NCI-H226 (cell line): ENCODE measurements at regions not wholly inside any gene's neighbourhood (a gene's known extent, or its start where the extent isn't known, plus 50 kb on each side); places are given as distances from the start of the nearest gene placed in this dataset.

Source experiments
- DNase-seq: peaks from one replicate; pipeline ENCODE4 v3.0.0-alpha.2; 2015

DNA sequence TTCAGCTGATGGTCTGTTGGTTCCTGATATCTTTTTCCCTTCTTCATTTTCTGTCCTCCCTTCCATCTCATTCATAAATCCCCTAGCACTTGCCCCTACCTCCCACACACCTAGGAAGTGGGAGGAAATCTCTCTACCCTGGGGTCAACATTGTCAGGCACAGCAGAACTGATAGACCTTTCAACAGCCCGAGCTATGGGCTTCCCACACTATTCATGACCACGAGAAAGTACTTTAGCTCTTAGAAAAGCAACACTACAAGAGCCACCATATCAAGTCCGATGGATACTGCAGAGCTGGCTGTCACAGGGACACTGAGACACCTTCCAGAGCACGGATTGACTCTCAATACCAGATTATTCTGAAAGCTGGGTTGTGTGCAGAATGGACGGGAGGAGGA lies 180.6 kb upstream of the NEBL start:
- DNase-seq: no peak

DNA sequence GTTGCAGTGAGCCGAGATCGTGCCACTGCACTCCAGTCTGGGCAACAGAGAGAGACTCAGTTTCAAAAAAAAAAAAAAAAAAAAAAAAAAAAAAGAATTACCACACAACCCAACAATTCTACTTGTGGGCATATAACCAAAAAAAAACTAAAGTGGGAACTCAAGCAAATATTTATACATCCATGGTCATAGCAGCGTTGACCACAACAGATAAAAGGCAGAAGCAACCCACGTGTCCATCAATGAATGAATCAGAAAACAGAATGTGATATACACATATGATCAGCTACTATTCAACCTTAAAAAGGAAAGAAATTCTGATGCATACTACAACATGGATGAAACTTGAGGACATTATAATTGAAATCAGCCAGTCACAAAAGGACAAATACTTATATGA lies 179.3 kb upstream of the NEBL start:
- no peak for DNase-seq

DNA sequence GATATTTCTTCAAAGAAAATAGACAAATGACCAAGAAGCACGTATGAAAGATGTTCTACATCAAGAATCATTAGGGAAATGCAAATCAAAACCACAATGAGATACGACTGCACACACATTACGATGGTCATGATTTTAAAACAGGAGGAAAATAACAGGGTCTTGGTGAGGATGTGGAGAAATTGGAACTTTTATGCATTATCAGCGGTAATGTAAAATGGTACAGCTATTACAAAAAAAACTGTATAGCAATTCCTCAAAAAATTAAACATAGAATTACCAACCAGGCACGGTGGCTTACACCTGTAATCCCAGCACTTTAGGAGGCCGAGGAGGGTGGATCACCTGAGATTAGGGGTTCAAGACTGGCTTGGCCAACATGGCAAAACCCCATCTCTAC lies 178.8 kb upstream of the NEBL start:
- DNase-seq: no peak

DNA sequence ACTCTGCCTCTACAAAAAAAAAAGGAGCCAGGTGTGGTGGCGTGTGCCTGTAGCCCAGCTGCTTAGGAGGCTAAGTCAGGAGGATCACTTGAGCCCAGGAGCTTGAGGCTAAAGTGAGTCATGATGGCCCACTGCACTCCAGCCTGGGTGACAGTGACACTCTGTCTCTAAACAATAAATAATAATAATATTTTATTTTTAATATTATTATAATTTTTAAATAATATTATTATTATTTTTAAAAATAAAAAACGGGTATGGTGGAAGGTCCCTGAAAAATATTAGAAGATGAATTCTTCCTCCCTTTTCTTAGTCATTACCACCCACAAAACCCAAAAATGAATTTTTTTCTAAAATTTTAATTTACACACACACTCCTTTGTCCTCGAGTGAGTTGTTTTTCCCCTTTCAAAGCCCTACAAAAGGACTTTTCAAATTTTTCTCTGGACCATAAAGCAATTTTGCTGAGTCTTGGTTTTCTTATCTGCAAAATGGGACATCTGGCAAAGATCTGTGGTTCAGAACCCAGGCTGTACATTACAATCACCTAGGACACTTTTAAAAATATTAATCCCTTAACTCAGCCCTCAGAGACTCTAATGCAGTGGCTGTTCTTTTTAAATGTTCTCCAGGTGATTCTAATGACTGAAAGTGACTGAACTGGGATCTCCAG lies 174.0 kb upstream of the NEBL start:
- DNase-seq: no peak

DNA sequence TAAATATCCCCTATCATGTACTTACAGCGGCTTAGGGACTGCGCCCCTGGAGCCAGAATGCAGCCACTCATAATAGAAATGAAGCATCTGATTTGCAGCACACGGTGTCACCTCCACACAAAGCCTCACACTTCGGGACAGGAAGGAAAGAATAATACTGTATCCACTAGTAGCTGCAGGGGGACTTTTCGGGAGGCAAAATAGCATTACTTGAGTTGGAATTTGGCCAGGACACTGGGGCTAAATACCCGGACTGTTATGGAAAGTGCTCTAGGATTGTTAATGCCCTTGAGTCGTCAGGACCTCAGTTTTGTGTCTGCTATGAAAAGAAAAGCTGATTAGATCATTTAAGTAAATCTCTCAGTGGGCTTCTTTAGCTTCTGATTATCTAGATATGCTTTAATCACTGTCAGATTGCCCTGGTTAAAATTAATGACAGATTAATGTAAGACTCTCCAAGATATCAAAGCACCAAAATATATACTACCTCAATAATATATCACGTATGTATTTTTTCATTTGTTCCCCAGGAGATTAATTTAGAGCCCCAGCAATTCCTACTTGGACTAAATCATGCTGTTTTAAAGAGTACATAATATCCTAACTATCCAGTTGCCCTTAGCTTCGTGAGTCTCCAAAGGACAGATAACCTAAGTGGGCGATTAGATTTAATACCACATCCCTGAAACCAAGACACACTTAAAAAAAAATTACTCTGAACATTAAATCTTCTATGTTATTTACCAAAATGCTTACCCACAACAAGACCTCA lies 173.0 kb upstream of the NEBL start:
- DNase-seq: no peak

DNA sequence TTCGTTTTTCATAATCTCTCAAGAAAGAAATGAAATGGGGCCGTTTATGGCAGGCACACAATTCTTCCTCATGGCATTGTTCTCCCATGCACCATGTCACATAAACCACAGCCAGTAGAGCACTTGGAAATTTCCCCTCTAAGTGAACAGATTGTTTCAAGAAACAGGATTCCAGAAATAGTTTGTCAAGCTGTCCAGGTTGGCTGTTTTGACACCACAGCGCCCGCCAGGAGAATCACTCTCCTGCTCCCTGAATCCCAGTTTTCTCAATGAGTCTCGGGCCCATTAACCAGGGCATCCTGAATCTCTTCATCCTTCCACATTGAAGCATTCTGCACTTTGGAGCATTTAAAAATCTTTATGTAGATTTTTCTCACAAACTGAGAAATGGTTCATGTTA lies 172.2 kb upstream of the NEBL start:
- no peak for DNase-seq

DNA sequence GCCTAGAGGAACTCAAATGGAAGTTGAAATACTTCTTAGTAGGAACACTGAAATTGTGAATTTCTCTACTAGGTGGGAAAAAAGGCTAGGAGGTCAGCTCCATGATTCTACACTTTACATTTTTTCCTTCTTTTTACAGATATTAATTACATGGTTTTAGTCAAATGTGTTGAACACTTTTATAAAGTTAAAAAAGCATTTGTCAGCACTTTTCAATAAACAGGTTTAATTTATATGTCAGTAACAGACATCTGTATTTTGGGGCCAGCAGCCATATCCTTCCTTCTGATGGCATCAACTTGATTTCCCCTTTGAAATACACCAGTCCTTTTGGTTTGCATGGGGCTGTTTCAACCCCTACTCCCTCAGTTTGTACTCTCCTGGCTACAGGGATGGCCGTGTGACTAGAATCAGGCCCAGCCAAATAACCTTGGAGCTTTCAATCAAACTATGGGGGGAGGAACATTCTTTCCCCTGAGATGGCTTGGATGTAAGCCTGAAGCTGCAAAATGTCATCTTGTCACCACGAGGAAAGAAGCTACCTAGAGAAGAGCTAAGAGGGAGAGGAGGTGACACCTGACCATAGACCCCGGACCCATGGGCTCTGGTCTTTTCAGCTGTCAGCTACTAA lies 171.0 kb upstream of the NEBL start:
- no peak for DNase-seq

DNA sequence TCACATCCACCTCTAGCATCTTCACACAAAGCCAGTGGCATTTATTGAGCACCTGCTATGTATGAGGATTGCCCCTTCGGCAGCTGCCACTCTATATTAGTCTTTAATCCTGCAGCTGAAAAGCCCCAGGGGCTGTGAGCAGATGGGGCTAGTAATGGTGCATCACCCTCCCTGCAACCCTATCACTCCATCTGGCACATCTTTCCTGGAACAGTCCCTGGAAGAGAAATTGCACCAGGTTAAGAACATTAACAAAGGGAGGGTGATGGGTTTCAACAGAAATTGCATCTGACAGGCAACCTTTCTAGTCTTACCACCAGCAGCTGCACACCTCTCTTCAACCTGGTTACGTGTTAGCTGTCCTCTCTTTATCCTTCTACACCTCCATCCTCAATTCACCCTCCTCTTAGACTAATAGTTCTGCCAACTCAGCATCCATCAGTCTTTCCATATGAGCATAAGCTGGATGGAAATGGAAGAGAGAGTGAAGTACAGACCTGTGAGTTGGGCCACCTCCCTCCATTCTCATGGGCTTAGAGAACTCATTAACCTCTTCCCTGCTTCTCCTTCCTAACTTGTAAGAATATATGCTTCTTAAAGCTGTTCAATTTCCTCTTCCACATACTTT lies 168.6 kb upstream of the NEBL start:
- DNase-seq: no peak

DNA sequence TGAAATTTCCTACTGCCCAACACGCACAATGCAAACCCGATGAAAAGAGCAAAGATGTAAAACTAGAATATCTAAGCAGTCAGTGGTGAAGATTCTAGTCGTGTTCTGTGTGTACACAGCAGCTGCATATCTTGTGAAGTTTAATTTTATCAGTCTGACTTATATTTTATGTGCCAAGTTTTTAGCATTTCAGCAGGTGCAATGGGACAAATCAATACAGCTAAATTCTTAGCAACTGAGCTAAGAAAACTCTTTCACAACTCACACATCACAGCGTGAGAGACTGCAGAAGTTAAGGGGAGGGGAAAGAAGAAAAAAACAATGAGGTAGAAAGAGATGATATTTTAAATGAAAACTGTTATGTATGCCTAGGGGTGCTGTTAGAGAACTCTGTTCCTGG lies 164.9 kb upstream of the NEBL start:
- DNase-seq: no peak

DNA sequence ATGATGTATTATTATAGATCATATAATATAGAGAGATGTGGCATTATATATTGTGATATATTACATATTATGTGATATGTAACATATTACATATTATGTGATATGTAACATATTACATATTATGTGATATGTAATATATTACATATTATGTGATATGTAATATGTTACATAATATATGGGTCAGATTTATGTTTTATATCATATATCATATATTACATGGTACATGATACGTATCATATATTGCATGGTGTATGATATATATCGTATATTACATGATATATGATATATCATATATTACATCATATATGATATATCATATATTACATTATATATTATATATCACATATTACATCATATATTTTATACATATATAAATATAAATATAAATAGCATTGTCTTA lies 164.1 kb upstream of the NEBL start:
- DNase-seq: no peak

DNA sequence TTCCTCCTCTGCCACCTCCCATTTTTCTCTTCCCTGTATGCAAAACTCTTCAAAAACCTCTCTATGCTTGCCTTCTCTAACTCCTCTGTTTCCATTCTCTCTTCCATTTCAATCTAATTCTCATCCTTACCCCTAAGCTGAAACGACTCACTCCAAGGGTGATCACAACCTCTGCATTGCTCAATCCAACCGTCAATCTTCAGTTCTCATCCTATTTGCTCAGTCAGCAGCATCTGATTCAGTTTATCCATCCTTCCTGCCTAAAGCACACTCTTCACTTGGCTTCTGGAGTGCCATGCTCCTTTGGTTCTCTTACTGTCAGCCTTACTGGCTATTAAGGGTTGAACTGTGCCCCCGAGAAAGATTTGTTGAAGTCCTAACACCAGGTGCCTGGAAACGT lies 163.5 kb upstream of the NEBL start:
- peak; percentile 10 for DNase-seq

DNA sequence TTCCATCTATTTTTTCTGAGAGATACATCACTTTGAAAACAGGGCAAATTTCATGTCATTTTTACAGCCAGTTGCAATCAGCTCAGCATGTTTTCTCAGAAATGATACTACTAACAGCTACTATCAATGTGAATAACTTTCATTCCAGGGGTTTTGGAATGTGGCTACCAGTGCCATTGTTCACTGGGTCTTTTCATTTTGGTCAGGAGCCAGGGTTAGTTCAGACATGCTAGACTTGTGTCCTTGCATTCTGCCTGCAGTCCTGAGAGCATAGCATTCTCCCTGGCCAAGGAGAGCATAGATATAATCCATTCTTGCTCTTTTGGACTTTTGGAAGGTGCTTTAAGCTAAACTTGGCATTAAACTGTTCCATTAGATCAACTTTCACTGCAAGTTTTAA lies 160.9 kb upstream of the NEBL start:
- peak; percentile 22 for DNase-seq

DNA sequence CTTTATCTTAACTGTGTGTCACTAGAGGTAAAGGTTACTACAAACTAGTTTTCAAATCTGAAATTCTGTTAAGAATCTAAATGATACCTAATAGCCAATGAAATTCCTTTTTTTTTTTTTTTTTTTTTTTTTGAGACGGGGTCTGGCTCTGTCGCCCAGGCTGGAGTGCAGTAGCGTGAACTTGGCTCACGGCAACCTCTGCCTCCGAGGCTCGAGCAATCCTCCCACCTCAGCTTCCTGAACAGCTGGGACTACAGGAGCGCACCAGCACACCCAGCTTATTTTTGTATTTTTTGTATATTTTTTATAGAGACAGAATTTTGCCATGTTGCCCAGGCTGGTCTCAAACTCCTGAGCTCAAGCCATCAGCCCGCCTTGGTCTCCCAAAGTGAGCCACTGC lies 160.3 kb upstream of the NEBL start:
- DNase-seq: no peak

DNA sequence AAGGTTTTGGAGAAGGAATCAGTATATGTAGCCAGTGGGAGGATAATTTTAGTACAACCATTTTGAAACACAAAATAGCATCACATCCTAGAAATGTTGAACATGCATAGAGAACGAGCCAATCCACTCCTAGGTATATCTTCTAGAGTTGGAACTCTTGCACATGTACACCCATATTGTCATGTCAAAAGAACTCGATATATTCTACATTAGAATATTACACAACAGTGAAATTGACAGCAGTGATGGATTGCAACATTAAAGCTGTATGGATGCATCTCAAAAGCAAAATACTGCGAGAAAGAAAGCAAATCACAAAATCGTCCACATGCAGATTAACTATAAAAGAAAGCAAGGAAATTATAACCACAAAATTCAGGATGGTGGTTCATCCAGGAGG lies 159.3 kb upstream of the NEBL start:
- no peak for DNase-seq

DNA sequence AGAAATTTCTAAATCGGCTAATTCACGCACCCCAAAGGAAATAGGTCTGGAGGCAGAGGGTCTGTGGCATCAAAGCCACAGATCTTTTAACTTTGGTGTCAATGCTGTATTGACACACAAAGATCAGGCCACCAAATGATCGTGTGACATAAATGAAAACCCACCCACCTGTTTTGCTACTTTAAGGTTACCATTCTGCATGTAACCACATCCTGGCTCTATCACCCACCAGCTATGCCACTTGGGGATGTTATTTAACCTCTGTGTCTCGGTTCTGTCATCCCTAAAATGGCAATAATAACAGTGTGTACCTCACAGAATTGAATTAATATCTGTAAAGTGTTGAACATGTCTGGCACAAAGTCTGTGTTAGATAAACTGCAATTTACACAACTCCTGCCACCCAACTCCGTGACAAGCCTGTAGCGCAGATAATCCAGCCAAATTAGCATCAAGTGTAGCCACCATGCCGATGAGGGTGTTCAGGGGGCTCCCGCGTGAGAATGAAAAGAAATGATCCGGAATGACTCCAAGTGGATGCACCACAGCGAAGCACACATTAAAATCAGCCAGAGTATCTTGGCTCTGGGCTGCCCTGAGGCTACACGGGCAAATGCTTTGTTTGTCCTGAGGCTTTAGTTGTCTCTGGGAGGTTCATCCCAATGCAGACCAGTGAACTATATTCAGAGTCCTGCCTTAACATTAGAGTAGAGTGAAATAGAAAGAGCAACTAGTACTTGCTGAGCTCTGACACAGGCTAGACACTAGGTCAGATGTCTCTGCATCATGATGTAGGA lies 158.4 kb upstream of the NEBL start:
- DNase-seq: no peak

DNA sequence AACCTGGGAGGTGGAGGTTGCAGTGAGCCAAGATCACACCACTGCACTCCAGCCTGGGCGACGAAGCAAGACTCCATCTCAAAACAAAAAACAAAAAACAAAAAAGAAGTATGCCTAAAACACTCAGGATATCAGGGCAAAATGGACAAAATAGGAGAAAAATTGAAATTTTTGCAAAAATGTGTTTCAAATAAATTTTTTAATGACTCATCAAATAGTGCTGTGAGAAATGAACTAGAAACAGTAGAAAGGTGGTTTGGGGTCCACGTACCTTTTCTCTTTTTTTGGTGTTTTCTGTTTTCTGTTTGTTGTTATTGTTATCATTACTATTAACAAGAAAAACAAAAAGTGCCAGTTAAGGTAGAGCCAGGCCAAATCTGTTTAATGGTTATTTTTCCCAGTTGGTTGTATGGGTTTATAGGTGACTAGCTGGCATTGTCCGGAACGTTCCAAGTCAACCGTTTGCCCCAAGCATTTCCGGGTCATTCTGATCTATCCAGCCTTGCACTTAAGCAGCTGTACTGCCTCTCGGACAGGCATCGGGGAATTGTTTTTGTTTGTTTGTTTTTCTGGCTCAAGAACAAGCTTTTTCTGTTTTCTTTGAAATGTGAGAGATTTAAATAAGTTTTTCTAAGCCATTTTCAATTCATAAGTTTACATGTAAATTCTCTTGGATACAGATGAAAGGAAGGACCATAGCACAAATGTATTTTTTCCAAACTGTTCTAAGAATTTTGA lies 157.0 kb upstream of the NEBL start:
- no peak for DNase-seq

DNA sequence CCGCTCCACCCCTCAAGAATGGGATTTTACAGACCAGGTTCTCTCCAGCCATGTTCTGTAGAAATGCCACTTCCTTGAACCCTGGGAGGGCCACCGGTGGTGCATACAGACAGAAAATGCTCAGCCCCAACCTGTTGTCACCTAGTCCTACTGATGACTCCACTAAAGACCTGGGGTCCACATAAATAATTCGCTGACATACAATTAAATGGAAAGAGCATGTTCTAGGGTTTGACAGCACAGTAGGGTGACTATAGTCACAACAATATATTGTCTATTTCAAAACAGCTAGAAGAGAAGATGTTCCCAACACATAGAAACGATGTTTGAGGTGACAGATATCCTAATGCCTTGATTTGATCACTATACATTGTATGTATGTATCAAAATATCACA lies 155.6 kb upstream of the NEBL start:
- no peak for DNase-seq

DNA sequence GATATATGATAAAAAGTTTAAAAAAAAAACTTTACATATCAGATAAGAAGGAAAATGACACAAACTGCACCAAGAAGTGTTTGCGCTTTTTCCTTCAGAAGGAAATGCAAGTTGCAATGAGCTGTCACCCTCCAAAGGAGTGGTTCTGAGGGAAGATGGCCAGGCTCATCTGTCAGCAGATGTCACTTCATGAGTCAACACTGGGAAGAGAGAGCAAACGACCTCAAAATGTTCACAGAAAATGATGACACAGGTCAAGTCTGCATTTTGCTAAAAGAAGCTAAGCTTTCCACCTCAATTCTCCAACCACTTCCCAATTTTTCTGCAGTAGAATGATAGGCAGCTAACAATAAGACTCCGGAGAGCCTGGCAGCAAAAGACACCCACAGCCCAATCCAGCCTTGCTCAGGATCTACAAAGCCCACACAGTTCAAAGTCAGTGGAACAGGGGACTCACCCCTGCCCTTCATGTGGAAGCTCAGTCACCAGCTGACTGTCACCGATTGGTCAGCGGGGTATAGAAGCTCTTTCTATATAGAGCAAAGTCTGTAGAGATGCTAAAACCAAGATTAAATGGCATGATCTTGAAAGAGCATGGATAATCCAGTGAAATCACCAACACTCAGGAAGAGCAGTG lies 155.1 kb upstream of the NEBL start:
- no peak for DNase-seq

DNA sequence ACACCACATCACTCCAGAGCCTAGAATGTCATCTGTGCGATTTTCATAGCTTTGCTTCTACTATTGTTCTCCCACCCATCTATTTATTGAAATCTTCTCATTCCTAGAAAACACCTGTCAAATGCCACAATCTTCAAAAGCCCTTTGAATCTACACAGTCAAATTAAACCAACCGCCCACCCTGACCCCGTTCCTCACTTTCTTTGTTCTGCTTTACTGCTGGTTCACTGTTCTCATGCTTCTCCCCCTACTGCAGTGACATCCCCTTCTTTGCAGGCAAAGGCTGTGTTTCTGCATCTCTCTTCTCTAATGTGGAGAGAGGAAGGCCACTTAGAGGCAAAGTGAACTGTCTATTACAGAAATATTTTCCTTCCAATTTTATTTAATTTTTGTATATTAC lies 152.4 kb upstream of the NEBL start:
- no peak for DNase-seq

DNA sequence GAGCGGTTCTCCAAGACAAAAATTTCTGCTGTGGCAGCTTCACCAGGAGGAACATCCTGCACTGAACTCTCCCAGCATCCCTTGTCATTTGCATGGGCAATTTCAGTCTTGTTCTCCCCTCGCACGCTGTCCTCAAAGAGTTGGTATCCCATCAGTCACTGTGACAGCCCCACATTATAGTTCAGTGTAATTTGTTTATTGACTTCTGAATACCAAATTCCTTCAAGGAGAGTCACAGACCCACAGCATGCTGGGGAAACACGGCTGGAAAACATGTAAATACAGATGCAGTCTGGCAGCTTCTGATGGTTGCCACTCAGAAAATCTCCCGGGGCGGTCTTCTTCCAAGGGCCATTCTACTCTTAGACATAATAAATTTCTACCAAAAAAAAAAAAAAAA lies 151.0 kb upstream of the NEBL start:
- DNase-seq: peak; percentile 31

DNA sequence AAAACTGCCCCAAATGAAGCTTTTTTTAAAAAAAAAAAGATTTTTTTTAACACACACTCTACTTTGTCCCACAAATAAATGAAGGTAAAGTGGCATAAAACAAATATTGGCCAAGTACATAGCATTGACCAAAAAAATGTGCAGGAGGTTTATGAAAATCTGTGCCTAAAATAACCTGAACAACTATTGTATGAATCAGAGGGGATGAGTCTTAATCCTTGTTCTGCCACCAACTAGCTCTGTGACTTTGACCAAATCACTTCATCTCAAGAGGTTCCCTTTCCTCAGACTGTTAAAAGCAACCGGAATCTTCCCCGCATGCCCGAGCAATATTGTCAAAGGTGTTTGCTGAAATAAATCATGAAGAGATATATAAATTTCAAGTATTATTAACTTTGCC lies 150.4 kb upstream of the NEBL start:
- DNase-seq: no peak

DNA sequence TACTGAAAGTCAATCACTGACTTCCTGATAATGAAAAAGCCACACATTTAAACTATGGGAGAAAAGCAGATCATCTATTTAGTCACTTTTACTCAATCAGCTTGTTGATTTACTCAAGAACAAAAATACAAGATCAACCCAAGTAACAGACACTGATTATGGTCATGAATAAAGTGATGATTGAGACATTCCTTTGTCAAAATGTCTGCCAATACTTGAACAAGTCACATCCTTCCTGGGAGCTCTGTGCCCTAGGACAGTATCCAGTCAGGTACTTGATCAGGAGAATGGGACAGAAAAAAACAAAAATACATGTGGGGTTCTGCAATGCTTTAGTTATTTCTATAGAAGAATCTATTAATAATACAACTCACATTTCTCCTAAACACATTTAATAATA lies 150.0 kb upstream of the NEBL start:
- DNase-seq: no peak
